Upper lobe of left lung (tissue), 4 donors: ENCODE measurements at regions not wholly inside any gene's neighbourhood (a gene's known extent, or its start where the extent isn't known, plus 50 kb on each side); places are given as distances from the start of the nearest gene placed in this dataset.

ENCODE experiments used
- CTCF ChIP-seq, 6 experiments: fragments of 450-650 bp in 4 of 6; fragments of 200-600 bp in 2 of 6; sonication (generic) in 2 of 6; IDR thresholded peaks; one replicate each; pipeline ENCODE4 v1.5.1; 2016 to 2019; ENCODE audit warnings: antibody characterized with exemption in 6 of 6
- POLR2A ChIP-seq, 4 donors: fragments of 450-650 bp; IDR thresholded peaks; one replicate each; pipeline ENCODE4 v1.5.1; 2016 to 2017; ENCODE audit warnings: antibody characterized with exemption in 4 of 4, mild to moderate bottlenecking in 2 of 4
- POLR2AphosphoS5 ChIP-seq, 2 donors: sonication (generic); formaldehyde crosslinking; IDR thresholded peaks; one replicate each; pipeline ENCODE4 v1.5.1; 2017; ENCODE audit warnings: antibody characterized with exemption in 2 of 2

- TF ChIP-seq POLR2A (IDR thresholded peaks at IDR 0.05) (no peak), CTCF (IDR thresholded peaks at IDR 0.05) (no peak), POLR2AphosphoS5 (IDR thresholded peaks at IDR 0.05) (no peak)
Observed at GRCh38 chr12:124230117-124230757, 64.7 kb upstream of the RFLNA start.
